ENCODE measurements at regions not wholly inside any gene's neighbourhood (a gene's known extent, or its start where the extent isn't known, plus 50 kb on each side); places are given as distances from the start of the nearest gene placed in this dataset.

DNA sequence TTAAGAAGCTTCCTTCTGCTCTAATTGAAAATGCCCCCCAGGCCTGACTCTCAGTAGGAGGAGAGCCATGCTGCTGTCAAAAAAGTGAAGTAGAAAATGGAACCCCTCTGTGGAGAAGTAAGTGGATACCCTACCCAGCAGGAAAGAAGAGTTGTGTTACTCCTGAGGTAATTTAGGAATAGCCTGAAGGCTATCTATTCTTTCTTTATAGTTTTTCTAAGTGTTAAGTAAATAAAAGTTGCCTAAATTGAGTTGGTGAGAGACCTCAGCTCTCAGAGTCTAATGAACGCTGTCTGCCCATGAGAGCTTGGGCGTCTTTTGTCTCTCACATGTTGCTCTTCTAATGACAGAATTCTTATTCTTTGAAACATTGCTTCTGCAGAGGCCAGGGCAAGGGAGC, 116.2 kb downstream of the NSUN3 start:
- intact Hi-C loops (cut with micrococcal nuclease; ENCODE audit: unreplicated experiment): no loop called here
- Mint-ChIP-seq H3K36me3 (ENCODE audit: insufficient read depth, unreplicated experiment) (no peaks in the 10 kb centered on the region), H3K4me1 (ENCODE audit: low read depth, unreplicated experiment) (peaks cover 12% of the 10 kb centered on the region), H3K9me3 (ENCODE audit: low read depth, unreplicated experiment) (no peaks in the 10 kb centered on the region), H3K4me3 (ENCODE audit: low read depth, unreplicated experiment) (no peak overlapping the region), H3K27ac (ENCODE audit: unreplicated experiment) (no peak overlapping the region), H3K27me3 (ENCODE audit: unreplicated experiment) (no peaks in the 10 kb centered on the region)
- CTCF ChIA-PET: no interaction called here
- DNase-seq: no peak
- BruUV-seq (replicated peaks): no TSS peak
- TF ChIP-seq, protein P1, sequence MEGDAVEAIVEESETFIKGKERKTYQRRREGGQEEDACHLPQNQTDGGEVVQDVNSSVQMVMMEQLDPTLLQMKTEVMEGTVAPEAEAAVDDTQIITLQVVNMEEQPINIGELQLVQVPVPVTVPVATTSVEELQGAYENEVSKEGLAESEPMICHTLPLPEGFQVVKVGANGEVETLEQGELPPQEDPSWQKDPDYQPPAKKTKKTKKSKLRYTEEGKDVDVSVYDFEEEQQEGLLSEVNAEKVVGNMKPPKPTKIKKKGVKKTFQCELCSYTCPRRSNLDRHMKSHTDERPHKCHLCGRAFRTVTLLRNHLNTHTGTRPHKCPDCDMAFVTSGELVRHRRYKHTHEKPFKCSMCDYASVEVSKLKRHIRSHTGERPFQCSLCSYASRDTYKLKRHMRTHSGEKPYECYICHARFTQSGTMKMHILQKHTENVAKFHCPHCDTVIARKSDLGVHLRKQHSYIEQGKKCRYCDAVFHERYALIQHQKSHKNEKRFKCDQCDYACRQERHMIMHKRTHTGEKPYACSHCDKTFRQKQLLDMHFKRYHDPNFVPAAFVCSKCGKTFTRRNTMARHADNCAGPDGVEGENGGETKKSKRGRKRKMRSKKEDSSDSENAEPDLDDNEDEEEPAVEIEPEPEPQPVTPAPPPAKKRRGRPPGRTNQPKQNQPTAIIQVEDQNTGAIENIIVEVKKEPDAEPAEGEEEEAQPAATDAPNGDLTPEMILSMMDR (IDR thresholded peaks at IDR 0.05; ENCODE audit: unreplicated experiment): no peak

DNA sequence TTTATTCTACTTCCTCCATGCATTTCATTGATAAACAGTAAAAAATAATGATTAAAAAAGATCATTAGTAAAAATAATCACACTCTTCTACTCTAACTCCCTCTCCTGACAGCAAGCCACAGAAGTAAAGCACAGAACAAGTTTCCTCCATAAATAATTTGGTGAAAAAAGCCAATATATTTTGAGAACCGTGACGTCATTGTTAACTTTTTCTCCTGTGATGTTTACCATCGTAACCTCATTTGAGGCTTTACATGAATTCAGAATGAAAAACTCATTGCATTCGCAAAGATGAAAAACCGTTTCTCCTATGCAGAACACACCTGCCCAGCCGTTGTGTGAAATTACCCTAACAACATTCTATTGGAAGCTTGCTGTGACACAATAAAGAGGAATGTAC, 120.7 kb downstream of the NSUN3 start:
- CTCF ChIA-PET: no interaction called here
- H3K36me3 Mint-ChIP-seq (ENCODE audit: insufficient read depth, unreplicated experiment): no peaks in the 10 kb centered on the region
- TF ChIP-seq, protein P1 (IDR thresholded peaks at IDR 0.05; ENCODE audit: unreplicated experiment): no peak

DNA sequence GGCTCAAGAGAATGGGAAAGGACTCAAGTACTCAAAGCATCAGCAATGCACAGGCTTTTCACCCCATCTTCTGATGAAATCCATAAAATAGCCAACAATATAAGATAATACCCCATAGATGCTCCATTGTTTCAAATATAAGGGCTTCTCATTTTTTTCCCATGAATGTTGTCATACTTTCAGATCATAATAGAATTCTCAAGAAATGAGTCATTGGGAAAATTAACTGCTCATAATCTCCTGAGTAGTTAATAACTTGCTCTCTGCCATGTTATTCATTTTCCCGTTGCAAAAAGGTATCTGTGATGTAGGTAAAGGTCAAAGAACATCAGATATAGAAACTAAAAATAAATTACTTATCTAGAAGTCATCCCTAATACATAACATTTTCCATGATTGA, 121.9 kb downstream of the NSUN3 start:
- Mint-ChIP-seq H3K4me3 (ENCODE audit: low read depth, unreplicated experiment) (no peak overlapping the region), H3K36me3 (ENCODE audit: insufficient read depth, unreplicated experiment) (no peaks in the 10 kb centered on the region), H3K4me1 (ENCODE audit: low read depth, unreplicated experiment) (no peaks in the 10 kb centered on the region), H3K27ac (ENCODE audit: unreplicated experiment) (no peak overlapping the region), H3K9me3 (ENCODE audit: low read depth, unreplicated experiment) (no peaks in the 10 kb centered on the region), H3K27me3 (ENCODE audit: unreplicated experiment) (no peaks in the 10 kb centered on the region)
- BruUV-seq (replicated peaks): no TSS peak
- intact Hi-C loops (cut with micrococcal nuclease; ENCODE audit: unreplicated experiment): no loop called here
- CTCF ChIA-PET: no interaction called here
- TF ChIP-seq, protein P1 (IDR thresholded peaks at IDR 0.05; ENCODE audit: unreplicated experiment): no peak
- DNase-seq: no peak

More for the DNA sequence above, 120.7 kb downstream of the NSUN3 start:
- no peak for DNase-seq
- Mint-ChIP-seq H3K27me3 (ENCODE audit: unreplicated experiment) (no peaks in the 10 kb centered on the region), H3K4me3 (ENCODE audit: low read depth, unreplicated experiment) (no peak overlapping the region), H3K4me1 (ENCODE audit: low read depth, unreplicated experiment) (no peaks in the 10 kb centered on the region), H3K27ac (ENCODE audit: unreplicated experiment) (no peak overlapping the region), H3K9me3 (ENCODE audit: low read depth, unreplicated experiment) (no peaks in the 10 kb centered on the region)
- BruUV-seq (replicated peaks): no TSS peak
- intact Hi-C loops (cut with micrococcal nuclease; ENCODE audit: unreplicated experiment): no loop called here

DNA sequence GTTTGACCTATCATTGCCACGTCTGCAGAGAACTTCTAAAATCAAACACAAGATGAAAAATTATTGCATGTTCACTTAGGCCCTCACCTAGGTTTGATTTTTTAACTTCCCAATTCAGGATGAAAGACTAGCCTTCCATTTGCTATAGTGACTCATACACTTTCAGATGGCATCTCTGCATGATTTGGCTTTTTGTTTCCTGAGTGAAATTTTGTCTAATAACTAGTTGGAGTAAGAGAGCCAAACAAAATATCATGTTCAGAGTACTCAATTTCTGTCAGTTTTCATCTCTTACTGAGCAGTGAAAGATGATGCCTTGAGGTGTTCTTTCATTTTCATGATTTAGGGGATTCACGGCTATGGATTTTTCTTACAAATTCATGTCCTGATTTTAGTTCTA, 122.9 kb downstream of the NSUN3 start:
- Mint-ChIP-seq H3K4me1 (ENCODE audit: low read depth, unreplicated experiment) (no peaks in the 10 kb centered on the region), H3K27me3 (ENCODE audit: unreplicated experiment) (no peaks in the 10 kb centered on the region), H3K27ac (ENCODE audit: unreplicated experiment) (no peak overlapping the region), H3K9me3 (ENCODE audit: low read depth, unreplicated experiment) (no peaks in the 10 kb centered on the region), H3K4me3 (ENCODE audit: low read depth, unreplicated experiment) (no peak overlapping the region), H3K36me3 (ENCODE audit: insufficient read depth, unreplicated experiment) (no peaks in the 10 kb centered on the region)
- DNase-seq: no peak
- TF ChIP-seq, protein P1 (IDR thresholded peaks at IDR 0.05; ENCODE audit: unreplicated experiment): no peak
- CTCF ChIA-PET: no interaction called here
- intact Hi-C loops (cut with micrococcal nuclease; ENCODE audit: unreplicated experiment): no loop called here
- BruUV-seq (replicated peaks): no TSS peak

DNA sequence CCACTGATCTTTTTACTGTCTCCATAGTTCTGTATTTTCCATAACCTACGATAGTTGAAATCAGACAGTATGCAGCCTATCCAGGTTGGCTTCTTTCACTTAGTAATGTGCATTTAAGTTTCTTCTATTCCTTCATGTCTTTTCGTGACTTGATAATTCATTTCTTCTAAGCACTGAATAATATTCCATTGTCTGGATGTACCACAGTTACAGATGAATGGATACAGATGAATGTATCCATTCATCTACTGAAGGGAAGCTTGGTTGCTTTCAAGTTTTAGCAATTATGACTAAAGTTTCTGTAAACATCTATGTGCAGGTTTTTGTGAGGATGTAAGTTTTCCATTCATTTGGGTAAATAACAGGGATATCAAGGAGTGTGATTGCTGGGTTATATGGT, 124.8 kb downstream of the NSUN3 start:
- no TSS peak for BruUV-seq (replicated peaks)
- TF ChIP-seq, protein P1 (IDR thresholded peaks at IDR 0.05; ENCODE audit: unreplicated experiment): no peak
- intact Hi-C loops (cut with micrococcal nuclease; ENCODE audit: unreplicated experiment): no loop called here
- CTCF ChIA-PET: no interaction called here
- Mint-ChIP-seq H3K27me3 (ENCODE audit: unreplicated experiment) (no peaks in the 10 kb centered on the region), H3K4me3 (ENCODE audit: low read depth, unreplicated experiment) (no peak overlapping the region), H3K36me3 (ENCODE audit: insufficient read depth, unreplicated experiment) (no peaks in the 10 kb centered on the region), H3K9me3 (ENCODE audit: low read depth, unreplicated experiment) (no peaks in the 10 kb centered on the region), H3K27ac (ENCODE audit: unreplicated experiment) (no peak overlapping the region), H3K4me1 (ENCODE audit: low read depth, unreplicated experiment) (no peaks in the 10 kb centered on the region)
- no peak for DNase-seq
